Midbrain (tissue), 1 donor: ENCODE measurements at regions not wholly inside any gene's neighbourhood (a gene's known extent, or its start where the extent isn't known, plus 50 kb on each side); places are given as distances from the start of the nearest gene placed in this dataset.

Experiments
- DNase-seq: peaks from one replicate; lab custom pipeline; 2025; lab: John Stamatoyannopoulos, UW

DNA sequence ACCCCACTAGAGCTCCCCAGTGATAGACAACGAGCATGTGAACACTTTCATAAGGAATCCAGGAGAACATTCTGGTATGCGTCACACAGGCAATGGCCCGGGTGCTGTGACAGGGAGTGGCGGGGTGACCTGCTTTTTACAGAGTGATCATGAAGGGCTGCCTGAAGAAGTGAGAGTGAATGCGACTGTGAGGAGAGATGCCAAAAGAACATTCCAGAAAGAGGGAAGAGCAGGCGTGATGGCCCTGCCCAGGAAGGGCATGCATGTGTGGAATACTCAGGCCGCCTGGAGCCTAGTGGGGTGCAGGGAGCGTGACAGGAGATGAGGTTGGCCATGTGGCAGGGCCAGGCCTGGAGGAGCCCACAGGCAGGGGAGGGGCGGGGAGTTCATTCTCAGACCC lies 53.8 kb downstream of the FZD10 start:
- no peak for DNase-seq

DNA sequence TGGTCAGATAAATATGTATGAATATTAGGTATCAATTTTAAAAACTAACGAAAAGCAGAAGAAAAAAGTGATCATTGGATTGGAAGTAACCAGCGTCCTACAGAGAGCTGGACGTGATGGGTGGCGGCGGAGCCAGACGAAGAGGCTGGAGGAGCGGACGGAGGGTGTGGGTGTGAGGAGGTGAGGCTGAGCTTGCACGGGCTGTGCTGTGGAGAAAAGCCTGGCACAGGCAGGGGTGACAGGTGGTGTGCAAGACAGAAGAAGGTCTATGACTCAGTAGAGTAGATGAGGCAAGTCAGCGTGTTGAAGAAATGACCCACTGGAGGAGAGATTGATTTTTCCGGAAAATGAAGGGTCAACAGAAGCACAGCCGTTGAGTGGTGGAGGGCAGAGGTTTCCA lies 56.4 kb downstream of the FZD10 start:
- no peak for DNase-seq

DNA sequence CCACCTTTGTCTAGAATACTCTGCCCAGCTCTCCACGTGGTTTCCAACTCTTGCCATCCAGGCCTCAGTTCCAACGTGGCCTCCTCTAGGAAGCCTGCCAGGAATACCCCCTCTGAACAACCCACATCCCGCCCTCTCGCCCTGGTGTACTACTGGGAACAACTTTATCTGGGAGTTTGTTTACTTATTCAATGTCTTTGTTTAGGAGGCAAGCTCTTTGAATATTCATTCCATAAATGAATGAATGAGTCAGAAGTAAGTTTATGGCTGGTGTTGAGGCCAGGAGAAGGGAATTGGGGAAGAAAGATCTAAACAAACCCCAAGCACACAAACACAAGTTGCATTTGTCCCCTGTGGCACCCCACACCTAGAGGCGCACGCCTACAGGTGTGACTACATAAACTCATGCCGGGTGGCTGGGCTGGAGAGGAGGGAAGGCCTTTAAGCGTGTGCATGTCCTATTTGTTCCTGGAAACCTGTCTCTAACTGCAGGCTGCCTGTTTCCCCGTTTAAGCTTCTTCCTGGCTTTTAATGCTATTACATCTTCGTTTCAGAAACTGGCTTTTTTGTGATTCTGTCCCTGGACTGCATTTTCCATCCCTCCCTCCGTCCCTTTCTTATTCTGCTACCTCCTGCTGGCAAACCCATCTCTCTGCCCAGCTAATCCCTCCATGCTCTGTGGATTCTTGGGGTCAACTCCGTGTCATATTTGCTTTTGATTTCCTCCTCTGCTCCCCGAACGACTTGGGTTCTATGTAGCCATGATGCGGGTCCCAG lies 57.9 kb downstream of the FZD10 start:
- no peak for DNase-seq

DNA sequence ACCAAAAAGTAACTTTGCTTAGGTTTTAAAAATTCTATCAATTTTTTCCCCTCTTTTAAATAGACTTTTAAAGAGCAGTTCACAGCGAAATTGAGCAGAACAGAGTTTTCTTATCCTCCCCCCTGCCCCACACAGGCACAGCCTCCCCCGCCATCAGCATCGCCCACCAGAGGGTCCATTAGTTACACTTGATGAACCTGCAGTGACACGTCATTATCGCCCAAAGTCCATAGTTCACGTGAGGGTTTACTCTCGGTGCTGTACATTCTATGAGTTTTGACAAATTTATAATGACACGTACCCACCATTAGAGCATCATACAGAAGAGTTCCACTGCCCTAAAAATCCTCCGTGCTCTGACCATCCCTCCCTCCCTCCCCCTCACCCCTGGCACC lies 58.4 kb downstream of the FZD10 start:
- no peak for DNase-seq

DNA sequence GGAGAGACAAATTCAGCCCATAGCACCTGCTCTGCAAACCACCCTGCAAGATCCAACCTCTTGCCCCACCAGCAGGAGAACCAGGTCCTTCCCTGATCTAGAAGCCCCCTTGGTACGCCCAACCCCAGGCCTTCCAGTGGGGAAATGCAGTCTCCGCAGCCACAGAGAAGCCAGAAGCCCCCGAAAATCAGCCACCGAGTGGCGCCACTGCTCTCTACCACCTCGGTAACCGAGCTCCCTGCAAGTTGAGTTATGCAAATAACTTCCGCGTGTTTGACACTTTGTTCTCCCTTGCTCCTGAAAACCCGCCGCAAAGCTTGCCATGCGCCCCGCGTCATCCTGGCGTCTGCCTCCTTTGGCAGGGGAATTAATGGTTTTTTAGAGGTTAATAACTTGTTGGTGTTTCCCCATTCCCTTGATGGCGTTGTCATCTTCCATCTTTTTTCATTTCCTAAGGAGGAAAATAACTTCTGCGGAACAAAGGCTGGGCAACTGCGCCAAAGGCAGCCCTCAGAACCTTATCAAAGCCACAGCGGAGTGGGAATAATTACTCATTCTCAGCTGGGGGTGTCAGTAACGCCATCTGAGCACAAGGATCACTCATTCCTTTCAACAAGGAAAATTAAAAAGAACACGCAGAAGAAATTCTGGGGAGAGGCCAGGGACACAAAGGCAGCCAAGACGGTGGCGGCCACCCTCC lies 60.4 kb downstream of the FZD10 start:
- no peak for DNase-seq

DNA sequence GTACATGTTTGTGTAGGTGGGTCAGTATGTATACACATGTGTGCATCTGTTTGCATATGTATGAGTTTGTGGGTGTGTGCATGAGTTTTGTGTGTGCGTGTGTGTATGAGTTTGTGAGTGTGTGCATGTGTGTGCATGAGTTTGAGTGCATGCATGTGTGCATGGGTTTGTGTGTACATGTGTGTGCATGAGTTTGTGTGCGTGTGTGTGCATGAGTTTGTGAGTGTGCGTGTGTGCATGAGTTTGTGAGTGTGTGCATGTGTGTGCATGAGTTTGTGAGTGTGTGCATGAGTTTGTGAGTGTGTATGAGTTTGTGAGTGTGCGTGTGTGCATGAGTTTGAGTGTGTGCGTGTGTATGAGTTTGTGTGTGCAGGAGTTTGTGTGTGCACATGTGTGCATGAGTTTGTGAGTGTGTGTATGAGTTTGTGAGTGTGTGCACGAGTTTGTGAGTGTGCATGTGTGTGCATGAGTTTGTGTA lies 61.5 kb downstream of the FZD10 start:
- no peak for DNase-seq

DNA sequence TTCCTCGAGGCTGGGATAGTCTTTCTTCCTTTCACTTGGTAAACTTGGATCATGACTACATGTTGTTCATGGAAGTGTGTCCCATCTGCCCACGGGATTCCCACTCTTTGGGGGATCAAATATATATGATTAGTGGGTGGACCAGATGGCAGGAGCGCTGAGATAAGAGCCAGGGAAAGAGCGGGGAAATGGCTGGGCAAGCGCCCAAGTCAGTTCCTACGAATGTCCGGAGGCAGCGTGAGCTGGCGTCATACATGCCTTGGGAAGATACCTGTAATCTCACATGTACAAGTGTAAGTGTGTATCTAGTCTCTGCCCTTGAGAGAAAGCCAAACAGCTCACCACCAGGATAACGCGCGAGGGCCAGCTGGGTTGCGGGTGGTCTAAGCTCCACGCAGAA lies 62.3 kb downstream of the FZD10 start:
- no peak for DNase-seq

DNA sequence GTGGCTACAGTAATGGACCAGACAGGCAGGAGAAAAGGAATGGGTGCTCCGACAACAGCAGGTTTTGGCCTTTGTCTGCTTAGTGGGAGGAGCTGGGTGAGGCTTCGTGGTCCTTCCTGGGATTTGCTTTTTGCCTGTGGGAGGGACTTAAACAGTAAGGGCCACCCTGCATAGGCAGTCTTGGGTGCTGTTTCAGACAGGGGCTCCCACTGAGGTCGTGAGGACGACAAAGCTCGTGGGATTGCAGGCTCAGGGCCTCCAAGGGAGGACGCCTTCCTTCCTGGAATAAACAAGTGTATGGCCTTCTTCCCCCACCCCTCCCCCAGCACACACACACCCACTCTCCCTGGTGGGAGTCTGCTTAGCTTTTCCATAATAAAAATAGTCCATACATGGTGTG lies 63.1 kb downstream of the FZD10 start:
- DNase-seq: no peak

DNA sequence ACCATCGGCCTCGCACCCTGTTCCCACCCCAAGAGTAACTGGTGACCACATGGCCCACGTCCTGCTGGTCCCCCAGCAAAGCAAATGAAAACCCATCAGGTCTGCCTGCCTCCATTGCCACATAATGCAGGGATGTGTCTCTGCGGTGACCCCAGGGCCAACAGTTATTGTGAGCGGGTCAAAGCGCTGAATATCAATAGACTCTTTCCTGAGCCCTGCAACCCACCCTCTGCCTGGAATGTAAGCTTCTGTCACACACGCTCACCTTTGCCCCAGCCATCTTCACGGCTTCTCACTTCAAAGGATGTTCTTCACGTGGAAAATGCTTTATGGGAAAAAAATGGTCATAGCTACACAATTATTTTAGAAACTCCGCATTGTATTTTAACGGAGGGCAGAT lies 63.9 kb downstream of the FZD10 start:
- DNase-seq: no peak

DNA sequence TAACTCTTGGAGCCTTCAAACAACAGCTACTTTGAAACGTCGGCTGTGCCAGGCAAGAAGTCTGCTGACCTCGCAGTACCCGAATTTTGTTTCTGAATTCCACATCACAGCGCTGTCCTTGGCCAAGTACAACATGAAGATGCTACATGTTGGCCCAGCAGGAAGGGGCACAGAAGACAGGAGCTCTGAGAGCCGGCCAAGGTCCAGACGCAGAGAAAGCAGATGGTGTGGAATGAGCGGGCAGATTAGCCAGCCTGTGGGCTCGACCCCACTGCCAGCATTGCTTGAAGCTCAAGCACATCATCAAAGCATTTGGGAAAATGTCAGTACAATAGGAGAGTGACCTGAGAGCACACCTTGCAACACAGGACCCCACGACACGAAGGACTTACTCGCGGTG lies 64.5 kb downstream of the FZD10 start:
- DNase-seq: no peak

DNA sequence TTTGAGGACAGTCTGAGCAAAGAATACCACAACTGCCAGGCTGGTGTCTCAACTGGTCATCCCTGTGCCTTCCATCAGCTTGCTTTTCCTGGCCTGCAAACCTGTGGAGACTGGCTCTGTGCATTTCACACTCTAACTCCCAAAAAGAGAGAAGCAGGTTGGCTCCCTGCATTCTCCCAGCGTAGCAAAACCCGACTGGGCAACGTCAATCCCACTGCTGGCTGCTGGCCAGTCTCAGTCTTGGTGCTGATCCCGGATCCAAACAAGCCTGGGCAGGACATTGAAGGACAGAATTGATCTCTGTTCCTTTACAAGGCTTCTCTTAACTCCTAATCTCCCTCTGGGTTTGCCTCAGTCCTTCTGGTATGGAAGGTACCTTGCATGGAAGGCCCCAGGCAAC lies 65.4 kb downstream of the FZD10 start:
- DNase-seq: peak; percentile 5

DNA sequence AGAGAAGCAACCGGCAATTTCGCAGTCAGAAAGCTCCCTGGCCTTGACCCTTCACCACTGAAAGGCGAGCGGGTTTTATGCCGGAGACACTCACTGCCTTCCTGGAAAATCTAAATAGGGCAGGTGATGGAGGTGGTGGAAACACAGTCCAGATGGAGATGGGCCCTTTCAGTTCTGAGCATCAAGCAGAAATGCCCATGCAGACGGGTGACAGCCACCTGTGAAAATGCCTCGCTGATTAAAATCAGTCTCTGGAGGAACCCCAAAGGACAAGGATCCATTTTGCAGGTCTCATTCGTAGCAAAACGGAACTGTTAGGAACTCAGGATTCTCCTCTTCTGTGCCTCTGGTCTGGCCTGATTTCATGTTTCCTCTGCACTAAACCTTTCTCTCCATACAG lies 74.2 kb downstream of the FZD10 start:
- DNase-seq: no peak

DNA sequence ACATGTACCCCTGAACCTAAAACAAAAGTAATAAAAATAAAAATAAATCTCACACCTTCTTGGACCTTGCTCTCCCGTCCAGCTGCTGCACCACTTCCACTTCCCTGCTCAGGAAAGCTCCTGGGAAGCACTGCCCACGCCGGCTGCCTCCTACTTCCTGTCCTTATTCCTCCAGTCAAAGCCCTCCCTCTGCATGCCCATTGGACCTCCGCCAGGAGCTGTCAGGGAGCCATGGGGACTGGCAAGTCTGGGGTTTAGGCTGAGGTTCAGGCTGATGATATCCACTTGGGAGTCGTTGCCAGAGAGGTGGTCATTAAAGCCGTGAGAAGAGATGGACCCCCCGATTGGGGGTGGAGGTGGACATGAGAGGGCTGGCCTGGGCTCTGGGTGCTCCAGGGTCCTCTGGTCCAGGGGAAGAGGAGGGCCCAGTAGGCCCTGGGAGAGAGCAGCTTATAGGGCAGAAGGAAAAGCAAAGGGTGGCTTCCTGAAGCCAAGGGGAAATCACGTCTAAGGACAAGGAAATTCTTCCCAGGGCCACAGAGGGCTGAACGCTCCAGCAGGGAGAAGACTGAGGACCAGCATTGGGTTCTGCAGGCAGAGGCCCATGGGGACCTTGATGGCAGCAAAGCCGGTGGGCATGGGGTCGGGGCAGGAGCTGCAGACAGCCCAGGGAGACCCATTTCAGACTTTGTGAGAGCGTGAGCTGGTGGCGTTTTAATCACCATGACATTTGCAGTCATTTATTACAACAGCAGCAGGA lies 78.7 kb downstream of the FZD10 start:
- DNase-seq: no peak

DNA sequence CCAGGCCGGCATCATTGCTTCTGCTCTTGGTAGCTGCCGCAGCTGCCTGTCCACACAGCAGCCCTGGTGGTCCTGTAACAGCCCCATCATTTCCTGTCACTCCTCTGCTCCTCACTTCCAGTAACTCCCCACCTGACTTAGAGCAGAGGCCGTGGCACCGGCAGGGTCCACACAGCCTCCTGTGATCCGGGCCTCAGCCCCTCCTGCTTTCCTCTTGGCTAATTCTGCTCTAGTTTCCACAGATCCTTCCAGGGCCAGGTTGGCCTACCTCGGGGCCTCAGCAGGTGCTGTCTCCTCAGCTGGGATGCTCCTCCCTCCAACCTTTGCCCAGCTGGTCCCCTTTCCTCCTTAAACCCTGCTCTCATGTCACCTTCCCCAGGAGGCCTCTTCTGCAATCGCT lies 80.2 kb downstream of the FZD10 start:
- no peak for DNase-seq

DNA sequence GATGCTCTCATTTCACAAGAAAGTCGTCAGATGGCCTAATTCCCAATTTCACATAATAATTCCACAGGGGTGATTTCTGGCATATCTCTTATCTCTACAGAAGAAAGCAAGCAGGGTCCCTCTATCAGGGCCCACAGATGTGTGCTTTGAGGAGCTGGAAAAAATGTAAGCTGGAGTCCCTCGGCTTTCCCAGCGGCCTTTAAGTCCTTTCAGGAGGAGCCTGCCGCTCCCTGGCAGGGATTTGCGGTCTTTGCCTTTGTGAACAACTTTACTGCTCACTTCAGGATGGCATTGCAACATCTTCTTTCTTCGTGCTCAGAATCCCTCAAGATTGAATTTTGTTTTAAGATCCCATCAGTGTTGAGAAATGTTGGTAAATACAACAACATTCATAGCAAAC lies 83.0 kb downstream of the FZD10 start:
- no peak for DNase-seq

DNA sequence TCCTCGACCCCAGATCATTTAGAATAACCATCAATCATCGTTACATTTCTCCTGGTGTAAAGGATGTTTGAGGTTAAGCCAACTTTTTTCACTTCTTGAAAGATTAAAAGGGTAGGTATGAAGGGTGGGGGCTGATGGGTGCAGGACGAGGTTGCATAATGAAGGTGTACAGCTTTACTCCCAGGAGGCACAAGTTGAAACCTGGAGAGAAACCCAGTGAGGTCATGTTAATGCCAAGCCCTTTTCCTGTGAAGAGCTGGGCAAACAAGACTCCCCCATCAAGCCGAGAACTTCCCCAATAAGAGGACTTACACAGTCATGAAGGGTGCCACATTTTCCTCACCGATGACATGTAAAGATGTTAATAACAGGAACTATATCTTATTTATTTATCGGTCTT lies 84.3 kb downstream of the FZD10 start:
- DNase-seq: no peak

DNA sequence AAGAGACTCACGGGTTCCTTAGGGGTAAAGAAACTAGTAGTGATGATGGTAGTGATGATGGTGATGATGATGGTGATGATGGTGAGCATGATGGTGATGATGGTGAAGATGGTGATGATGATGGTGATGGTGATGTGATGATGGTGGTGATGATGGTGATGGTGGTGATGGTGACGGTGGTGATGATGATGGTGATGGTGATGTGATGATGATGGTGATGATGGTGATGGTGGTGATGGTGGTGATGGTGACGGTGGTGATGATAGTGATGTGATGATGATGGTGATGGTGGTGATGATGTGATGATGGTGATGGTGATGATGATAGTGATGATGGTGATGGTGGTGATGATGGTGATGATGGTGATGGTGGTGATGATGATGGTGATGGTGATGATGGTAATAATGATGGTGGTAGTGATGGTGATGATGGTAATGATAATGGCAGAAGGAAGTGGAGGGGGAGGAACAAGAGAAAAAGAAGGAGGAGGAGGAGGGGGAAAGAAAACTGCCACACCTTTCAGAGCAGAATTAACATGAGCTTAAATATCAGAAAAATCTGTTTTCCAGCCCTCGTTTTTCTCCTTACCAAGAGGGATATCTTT lies 85.5 kb downstream of the FZD10 start:
- DNase-seq: no peak

DNA sequence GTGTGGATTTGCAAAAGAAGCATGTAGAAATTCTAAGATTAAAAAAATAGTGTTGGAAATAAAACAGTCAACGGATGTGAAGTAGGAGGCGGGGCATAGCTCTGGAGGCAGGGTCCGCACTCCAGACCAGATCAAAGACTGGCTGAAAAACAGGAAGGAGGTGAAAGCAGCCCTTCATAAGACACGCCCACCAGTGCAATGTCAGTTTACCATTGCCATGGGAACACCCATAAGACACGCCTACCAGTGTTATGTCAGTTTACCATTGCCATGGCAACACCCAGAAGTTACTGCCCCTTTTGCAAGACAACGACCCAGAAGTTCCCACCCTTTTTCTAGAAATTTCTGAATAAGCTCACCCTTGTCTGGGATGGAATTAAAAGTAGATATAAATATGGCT lies 87.1 kb downstream of the FZD10 start:
- DNase-seq: no peak

DNA sequence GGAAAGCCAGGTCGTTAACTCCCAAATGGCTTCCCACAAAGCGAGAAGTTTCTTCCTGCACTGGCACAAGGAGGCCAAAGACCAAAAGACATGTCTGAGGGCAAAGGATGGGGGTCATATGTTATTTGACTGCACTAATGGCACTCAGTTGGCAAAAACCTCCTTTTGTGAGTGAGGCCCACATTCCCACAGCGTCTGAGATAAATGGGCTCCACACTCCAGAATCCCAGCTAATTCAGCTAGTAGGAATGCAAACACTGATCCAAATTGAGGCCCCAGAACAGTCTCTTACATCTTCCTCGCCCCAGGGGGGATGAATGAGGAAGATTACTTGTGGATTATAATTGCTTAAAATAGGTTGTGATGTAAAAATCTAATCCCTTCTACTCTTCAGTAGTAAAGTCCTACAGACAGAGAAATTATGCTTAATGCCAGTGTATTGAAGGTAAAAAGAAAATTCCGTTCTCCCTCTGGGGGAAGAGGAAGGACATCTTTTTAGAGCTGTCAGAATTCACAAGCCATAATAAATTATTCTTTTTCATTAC lies 86.4 kb upstream of the PIWIL1 start:
- DNase-seq: no peak

DNA sequence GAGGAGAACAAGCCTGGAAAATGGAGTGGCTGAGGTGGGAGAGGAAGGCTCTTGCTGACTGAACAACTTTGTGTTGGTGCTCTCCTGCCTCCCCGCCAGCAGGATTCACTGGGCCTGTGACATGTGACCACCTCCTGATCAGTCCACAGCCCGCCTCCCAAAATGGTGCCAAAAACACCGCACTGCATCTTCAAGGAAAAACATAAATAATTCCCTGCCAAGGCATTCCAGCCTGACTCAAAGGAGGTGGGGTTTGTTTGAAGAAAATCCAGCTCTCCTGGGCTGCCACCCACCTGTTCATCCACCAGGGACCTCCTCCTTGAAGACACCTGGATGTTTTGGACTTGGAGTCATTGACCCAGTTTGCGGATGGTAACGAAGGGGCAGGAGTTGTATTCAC lies 83.8 kb upstream of the PIWIL1 start:
- no peak for DNase-seq

DNA sequence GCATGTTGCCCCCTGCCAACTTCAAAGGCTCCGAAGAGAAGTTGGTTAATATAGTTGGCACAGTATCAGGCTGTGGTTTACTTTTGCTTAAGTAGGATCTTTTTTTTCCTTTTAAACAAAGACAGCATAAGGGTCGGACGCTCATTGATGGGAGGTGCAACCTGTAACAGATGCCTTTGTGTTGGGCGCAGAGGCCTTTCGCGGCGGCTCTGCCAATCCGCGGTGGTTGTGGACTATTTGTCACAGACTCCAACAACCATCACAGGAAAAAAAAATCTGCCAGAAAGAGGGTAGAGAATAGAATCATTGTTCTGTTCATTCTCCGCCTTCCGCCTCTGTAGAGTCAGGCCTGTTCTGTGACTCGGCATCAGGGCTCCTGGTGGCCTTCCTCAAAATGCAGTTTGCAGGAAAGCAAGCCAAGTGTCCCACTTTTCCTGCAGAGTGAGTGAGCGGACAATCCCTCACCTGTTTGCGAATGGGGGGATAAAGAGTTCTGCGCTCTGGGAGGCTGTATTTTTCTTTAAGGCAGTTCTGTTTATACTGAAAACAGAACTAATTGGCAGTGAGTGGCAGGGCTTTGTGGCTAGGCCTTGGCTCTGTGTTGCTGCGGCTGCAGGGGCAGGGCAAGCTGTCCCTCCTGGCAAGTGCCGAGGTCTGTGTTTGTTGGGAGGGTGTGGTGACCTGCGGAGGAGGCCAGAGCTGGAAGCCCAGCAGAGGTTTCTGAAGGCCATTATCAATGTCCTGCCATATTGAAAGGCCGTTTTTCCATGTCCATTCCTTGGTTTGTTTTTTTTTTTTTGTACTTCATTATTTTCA lies 83.0 kb upstream of the PIWIL1 start:
- peak; percentile 77 for DNase-seq
